ENCODE measurements at regions not wholly inside any gene's neighbourhood (a gene's known extent, or its start where the extent isn't known, plus 50 kb on each side); places are given as distances from the start of the nearest gene placed in this dataset.

- no peak for DNase-seq
These were observed 413.4 kb downstream of the SOX9 start for GRCh38 chr17:72534265-72534664.

- no peak for DNase-seq
These were observed 414.0 kb downstream of the SOX9 start for GRCh38 chr17:72534776-72535175.

DNA sequence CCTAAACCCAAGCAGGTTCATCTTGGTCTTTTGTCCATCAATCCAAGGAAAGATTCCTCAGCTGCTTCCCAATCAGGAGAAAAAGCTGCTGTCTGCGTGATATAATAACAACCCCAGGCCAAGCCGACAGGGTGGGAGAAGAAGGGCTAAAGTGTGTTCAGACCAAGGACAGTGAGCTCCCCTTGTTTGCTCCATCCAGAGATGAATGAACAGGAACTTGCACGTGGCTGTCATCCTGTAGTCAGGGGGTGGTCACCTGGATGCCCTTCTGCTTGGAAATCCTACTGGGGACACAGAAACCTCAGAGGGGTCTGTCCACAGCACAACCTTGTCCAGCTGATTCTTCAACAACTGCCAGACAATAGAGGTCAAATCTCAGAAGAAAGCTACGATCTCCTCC lies 414.5 kb downstream of the SOX9 start:
- no peak for DNase-seq

GRCh38 chr17:72535779-72536178 lies 415.0 kb downstream of the SOX9 start:
- no peak for DNase-seq

DNA sequence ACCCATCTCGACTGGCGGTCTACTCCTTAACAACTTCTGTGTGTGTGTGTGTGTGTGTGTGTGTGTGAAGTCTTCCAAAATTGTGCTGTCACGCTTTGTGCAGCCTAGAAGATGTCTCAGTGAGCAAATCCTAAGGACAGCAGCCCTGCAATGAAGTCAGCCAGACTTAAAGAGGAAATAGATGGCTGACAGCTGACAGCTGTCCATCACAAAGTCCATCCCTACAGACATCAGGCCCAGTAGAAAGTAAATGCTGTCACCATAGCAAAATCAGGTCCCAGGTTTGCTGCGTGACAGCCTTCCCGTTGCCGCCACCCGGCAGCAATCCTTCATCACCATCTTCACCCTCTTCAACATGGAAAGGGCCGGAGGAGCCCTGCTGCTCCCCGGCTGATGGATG lies 416.0 kb downstream of the SOX9 start:
- DNase-seq = no peak

DNA sequence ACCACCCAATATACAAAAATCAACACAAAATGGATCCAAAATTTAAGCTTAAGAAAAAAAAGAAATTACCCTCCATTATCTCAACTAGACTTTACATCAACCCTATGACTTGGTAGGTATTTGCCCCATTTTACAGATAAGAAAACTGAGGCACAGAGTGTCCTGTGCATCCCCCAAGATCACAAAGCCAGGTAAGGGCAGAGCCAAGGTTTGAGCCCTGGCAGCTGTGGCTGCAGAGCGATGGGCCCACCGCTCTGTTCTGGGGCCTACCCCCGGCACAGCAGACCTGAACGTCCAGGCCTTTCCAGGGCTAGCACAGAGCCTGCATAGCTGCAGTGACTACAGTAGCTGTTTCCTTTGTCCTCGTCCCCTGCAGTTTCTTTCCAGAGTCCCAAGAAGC lies 417.6 kb downstream of the SOX9 start:
- DNase-seq = no peak

GRCh38 chr17:72538901-72539352 lies 418.1 kb downstream of the SOX9 start:
- DNase-seq = no peak

DNA sequence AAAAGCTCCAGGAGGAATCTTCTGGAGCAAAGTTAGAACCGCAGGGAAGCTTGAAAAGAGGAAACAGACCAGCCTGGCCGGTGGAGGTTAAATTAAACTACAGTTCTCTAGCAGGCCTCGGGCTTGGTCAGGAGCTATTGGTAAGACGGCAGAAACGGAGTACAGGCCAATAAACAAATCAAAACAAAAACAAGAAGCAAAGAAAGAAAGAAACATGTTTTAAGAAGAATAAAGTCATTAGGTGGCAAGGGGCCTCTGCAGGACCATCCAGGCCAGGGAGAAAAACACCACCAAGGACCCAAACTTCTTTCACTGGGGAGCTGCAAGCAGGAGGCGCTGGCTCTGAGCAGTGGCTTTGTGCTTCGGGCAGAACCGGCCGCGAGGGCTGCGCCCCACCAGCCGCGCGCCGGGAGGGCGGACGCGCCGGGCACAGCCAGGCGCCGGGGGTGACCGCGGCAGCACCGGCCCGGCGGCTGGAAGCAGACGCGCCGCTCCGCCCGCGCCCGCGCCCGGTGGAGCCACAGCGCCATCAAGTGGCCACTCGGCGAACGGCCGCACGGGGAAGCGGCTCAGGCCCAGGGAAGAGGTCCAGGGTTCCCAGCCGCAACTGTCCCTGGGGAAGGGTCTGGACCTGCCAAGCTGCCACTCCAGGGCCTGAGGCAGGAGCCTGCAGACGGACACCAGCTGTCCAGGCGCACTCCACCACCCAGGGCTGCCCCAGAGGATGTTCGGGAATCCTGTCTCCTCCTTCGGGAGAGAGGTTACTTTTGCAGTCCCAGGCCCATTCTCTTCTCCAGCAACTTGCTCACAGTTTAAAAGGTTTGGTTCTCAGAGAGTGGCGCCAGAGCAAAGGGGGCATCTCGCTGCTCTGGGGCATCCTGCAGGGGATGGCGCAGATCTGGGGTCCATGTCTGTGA lies 419.4 kb downstream of the SOX9 start:
- DNase-seq = peak; percentile 30

DNA sequence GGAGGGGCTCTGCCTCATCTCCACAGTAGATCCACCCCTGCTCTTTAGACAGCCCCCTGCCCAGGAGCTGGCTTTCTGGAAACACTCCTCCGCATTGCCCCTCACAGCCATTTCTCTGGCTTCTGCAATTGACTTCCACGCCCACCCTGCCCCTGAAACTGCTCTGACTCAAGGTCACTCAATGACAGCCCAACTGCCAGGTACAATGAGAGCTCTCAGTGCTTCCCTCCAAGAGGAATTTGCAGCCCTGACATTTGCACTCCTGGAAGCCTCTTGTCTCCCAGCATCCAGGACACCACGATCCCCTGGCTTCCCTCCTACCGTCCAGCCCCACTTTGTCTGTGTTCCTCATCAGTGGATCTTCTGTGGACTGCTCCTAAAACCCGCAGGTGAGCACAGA lies 421.5 kb downstream of the SOX9 start:
- DNase-seq = no peak

DNA sequence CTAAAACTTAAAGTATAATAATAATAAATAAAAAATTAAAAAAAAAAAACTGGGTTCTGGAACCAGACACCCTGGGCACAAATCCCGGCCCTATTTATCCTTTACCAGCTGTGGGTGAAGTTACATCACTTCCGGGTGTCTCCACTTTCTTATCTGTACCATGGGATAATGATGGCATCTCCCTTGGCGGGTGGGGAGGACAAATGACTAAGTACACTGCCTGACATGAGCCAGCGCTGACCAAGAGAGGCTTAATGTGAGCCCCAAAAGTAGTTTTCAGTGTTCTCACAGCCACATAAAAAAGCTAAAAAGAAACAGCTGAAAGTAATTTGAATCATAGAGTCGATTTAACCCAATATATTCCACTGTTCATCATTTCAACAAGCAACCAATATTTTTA lies 424.9 kb downstream of the SOX9 start:
- DNase-seq = no peak

GRCh38 chr17:72553051-72553755 lies 432.4 kb downstream of the SOX9 start:
- DNase-seq = no peak

DNA sequence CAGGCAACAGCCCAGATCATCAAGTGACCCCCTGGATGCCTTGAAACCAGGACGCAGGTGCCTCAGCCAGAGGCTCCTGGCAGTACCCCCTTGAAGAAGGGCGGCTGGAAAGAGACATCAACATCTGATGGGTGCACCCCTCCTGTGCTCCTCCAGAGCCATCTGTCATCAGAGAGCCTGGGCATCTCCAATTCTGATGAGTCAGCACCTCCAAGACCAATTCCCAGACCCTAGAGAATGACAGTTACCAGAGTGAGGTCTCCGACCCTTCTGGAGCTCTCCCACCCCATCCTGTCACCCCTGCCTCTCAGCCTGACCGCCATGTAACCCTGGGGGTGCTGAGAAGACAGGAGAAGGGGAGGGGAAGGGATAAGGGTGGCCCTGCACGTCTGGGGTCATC lies 433.7 kb downstream of the SOX9 start:
- no peak for DNase-seq

DNA sequence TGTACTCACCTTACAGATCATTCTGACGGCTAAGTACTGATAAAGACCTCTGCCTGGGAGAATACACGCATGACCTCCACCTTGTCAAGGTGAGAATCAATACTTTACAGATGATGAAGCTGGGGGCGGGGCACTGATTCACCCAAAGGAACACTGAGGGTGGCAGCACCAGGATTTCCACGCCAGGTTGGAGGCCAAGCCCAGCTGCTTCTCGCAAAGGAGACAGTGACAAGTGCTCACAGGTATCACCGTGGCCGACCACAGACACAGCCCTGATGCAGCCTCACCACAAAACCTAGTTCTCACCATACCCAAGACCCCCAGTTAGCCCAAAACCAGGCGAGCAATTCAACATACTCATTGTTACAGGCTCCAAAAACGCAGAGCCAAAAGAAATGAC lies 434.2 kb downstream of the SOX9 start:
- no peak for DNase-seq

DNA sequence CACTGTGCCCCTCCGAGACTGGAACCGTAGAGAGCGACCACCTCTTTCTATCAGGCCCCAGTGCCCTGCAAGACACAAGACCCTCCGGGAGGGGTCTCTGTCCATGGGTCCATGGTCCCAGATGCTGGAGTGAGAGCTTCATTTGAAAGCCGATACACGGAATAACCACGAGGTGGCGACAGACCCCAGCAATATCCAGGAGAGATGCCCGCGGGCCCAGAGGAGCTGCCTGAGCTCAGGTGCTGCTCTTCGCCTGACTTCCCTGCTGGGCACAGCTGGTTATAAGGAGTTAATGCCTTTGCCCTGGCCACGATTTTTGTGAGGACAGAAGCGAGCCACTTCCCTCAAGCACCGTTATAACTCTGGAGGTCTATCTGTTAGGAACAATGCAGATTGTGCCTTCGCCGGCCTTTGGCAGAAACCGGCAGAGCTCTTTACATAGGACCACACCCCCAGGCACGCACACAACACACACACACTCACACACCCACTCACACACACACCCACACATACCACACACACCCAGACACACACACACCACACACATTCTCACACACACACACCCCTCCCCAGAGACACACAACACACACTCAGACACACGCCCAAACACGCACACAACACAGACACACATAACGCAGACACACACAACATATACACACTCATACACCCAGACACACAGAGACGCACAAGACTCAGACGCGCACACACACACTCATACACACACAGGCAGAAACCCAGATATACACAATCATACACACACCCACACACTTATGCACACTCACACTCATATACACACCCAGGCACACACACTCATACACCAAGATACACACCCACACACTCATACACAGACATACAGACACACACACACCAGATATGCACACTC lies 436.4 kb downstream of the SOX9 start:
- DNase-seq = peak; percentile 60

- DNase-seq = no peak
These were observed 438.2 kb downstream of the SOX9 start for GRCh38 chr17:72558971-72559476.

DNA sequence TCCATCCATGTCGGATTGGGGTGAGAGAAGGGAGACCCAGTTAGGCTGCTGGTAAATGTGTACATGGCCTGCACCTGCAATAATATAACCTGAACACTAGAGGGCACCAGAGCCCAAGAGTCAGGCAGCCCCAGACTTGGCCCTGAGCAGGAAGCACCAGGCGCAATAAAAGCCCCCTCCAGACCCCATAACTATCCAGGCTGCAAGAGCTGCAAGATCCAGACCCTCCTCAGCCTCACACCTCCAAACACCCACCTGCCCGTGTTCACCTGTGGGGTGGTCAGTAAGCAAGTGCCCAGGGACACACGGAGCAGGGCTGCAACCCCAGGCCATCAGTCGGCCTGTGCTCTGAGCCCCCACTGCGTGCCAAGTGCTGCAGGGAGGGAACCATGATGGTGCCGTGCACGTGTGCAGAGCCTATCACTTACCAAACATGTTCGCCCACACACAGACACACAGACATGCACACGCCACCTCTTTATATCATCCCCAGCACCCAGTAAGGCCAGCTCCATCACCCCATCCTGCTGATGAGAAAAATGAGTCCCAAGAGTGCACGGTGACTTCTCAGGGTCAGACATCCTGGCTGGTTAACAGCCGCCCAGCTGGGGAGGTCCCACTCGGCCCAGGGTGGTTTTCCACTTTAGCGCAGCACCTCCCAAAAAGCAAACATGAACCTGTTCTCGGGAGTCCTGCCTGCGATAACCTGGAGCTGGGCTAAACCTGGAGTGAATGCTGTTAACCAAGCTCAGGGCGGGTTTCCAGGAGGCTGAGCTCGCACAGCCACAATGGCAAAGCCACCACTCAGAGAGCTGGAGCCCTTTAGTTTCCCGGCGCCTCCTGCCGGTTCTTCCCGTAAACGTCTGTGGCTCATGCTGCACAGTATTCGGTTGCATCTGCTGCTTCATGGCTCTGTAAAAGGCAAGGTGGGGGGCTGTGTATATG lies 439.8 kb downstream of the SOX9 start:
- DNase-seq = peak; percentile 53

GRCh38 chr17:72561266-72561665 lies 440.4 kb downstream of the SOX9 start:
- DNase-seq = no peak

- no peak for DNase-seq
These were observed 440.9 kb downstream of the SOX9 start for GRCh38 chr17:72561680-72562079.

- DNase-seq = no peak
These were observed 441.9 kb downstream of the SOX9 start for GRCh38 chr17:72562615-72563188.

- DNase-seq = no peak
These were observed 443.1 kb downstream of the SOX9 start for GRCh38 chr17:72563952-72564351.

GRCh38 chr17:72565006-72565405 lies 444.2 kb downstream of the SOX9 start:
- DNase-seq = no peak

Data from hematopoietic multipotent progenitor cell treated with erythropoietin and hydrocortisone succinate and interleukin-3 and kit ligand, for 8 days (in vitro differentiated cells).